BE2C (cell line): ENCODE measurements at regions not wholly inside any gene's neighbourhood (a gene's known extent, or its start where the extent isn't known, plus 50 kb on each side); places are given as distances from the start of the nearest gene placed in this dataset.

Source experiments
- DNase-seq: peaks from one replicate; pipeline ENCODE4 v3.0.0-alpha.2; 2020
- H3K27me3 ChIP-seq: fragments of 250-450 bp; sonication (Bioruptor Pico); 2 replicates; pipeline ENCODE4 v1.5.1; 2020; ENCODE audit warnings: mild to moderate bottlenecking
- H3K36me3 ChIP-seq: fragments of 250-450 bp; sonication (Bioruptor Pico); 2 replicates; pipeline ENCODE4 v1.5.1; 2020; ENCODE audit warnings: mild to moderate bottlenecking
- H3K4me1 ChIP-seq: fragments of 250-450 bp; sonication (Bioruptor Pico); 2 replicates; pipeline ENCODE4 v1.5.1; 2020
- H3K4me3 ChIP-seq: 2 replicates; pipeline ENCODE4 v1.5.1; 2011; ENCODE audit warnings: low read depth, low read length
- H3K9me3 ChIP-seq: fragments of 250-450 bp; sonication (Bioruptor Pico); 2 replicates; pipeline ENCODE4 v1.5.1; 2020
- TF ChIP-seq, protein P1 (sequence below): IDR thresholded peaks from 2 replicates; pipeline ENCODE4 v1.5.1; 2012; ENCODE audit warnings: mild to moderate bottlenecking, low read depth, low read length

DNA sequence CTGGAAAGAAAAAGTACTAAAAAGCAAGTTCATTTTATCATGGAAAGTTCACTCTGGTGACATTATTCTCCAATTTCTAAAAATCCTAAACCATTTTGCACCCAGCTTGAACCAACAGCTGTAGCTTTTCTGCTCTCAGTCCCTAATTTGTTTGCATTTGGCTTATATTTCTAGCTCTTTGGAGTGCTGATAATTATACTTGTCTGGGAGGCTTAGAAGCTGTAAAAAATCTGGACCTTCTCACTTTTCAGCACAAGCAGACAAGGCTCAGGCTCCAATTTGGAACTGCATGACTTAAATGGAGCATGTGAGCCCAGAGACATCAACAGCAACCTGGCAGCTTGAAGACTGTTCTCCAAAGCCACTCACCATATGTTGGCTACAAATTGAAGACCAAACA is 170.9 kb upstream of the PCDH18 start:
- H3K27me3 ChIP-seq: no peaks in the 10 kb centered on the region
- no peak overlapping the region for H3K4me3 ChIP-seq

DNA sequence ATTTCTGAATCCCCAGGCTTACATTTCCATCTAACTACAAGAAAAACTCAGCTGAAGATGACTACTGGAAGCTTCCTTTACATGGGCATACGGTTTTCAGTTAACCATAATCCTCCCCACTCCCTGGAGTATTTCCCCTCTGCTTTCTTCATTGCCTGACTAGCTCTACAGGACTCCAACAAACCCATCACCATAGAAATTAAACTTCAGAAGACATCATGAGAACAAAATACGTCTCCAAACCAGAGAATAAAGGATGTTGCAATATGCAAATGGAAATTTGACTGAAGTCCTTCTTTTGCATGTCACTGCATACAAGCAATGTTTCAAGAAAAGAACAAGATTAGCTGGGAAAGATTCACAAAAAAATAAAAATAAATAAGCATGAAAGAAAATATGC is 170.2 kb upstream of the PCDH18 start:
- H3K27me3 ChIP-seq: no peaks in the 10 kb centered on the region
- no peak overlapping the region for H3K4me3 ChIP-seq
- TF ChIP-seq, protein P1, sequence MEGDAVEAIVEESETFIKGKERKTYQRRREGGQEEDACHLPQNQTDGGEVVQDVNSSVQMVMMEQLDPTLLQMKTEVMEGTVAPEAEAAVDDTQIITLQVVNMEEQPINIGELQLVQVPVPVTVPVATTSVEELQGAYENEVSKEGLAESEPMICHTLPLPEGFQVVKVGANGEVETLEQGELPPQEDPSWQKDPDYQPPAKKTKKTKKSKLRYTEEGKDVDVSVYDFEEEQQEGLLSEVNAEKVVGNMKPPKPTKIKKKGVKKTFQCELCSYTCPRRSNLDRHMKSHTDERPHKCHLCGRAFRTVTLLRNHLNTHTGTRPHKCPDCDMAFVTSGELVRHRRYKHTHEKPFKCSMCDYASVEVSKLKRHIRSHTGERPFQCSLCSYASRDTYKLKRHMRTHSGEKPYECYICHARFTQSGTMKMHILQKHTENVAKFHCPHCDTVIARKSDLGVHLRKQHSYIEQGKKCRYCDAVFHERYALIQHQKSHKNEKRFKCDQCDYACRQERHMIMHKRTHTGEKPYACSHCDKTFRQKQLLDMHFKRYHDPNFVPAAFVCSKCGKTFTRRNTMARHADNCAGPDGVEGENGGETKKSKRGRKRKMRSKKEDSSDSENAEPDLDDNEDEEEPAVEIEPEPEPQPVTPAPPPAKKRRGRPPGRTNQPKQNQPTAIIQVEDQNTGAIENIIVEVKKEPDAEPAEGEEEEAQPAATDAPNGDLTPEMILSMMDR: no peak
- H3K9me3 ChIP-seq: no peaks in the 10 kb centered on the region
- H3K36me3 ChIP-seq: no peaks in the 10 kb centered on the region
- no peaks in the 10 kb centered on the region for H3K4me1 ChIP-seq
- no peak for DNase-seq

More for the DNA sequence above, 170.9 kb upstream of the PCDH18 start:
- Histone ChIP-seq H3K36me3 (no peaks in the 10 kb centered on the region), H3K4me1 (no peaks in the 10 kb centered on the region), H3K9me3 (no peaks in the 10 kb centered on the region)
- TF ChIP-seq, protein P1: no peak
- no peak for DNase-seq

DNA sequence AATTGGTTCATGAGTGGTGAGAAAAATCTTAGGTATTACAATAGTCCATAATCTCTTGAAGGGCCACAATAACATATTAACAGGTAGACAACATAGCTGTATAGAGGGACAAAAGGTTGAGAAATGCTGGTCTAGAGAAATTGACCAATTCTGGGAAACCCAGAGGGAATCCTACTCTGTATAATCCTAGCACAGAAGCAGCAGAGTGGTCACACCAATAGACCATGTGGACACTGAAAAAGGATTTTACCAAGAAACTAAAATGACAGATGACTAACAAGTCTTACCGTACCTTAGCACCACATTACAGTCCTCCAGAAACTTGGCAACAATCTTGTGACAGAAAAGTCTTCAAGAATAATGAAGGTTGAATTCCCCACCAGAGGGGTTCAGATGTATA is 169.1 kb upstream of the PCDH18 start:
- H3K4me1 ChIP-seq: no peaks in the 10 kb centered on the region
- H3K9me3 ChIP-seq: no peaks in the 10 kb centered on the region
- H3K36me3 ChIP-seq: no peaks in the 10 kb centered on the region
- no peak for DNase-seq
- no peaks in the 10 kb centered on the region for H3K27me3 ChIP-seq
- TF ChIP-seq, protein P1: no peak
- no peak overlapping the region for H3K4me3 ChIP-seq

DNA sequence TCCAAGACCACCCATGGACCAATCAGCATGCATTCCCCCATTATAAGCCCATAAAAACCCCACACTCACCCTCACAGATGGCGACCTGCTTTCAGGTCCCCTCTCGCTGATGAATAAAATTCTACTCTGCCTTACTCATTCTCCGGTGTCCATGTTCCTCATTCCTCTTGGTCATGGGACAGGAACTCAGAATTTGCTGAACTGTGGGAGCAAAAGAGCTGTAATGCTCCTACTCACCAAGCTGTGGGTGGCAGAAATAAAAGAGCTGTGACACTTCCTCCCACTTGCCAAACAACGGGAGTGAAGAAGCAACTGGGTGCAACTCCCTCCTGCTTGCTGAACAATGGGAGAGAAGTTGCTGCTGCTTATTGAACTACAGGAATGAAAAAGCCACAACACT is 168.5 kb upstream of the PCDH18 start:
- no peaks in the 10 kb centered on the region for H3K4me1 ChIP-seq
- no peaks in the 10 kb centered on the region for H3K9me3 ChIP-seq
- TF ChIP-seq, protein P1: no peak
- no peak for DNase-seq
- H3K4me3 ChIP-seq: no peak overlapping the region
- no peaks in the 10 kb centered on the region for H3K36me3 ChIP-seq
- H3K27me3 ChIP-seq: no peaks in the 10 kb centered on the region

DNA sequence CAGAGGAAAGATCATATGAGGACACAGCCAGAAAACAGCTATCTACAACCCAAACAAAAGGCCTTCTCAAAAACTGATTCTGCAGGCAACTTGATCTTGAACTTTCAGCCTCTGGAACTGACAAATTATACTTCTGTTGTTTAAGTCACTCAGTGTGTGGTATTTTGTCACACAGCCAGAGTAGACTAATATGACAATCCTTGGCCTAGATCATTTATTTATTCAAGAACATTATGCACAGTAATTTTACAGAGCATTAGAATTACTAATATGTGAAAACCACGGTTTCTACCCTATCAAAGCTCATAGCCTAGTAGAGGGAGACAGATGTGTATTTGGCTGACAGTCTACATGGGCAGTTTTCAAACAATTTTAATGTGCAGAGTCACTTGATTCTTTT is 167.8 kb upstream of the PCDH18 start:
- no peak overlapping the region for H3K4me3 ChIP-seq
- H3K4me1 ChIP-seq: no peaks in the 10 kb centered on the region
- H3K27me3 ChIP-seq: no peaks in the 10 kb centered on the region
- TF ChIP-seq, protein P1: no peak
- no peaks in the 10 kb centered on the region for H3K36me3 ChIP-seq
- H3K9me3 ChIP-seq: no peaks in the 10 kb centered on the region
- DNase-seq: no peak

DNA sequence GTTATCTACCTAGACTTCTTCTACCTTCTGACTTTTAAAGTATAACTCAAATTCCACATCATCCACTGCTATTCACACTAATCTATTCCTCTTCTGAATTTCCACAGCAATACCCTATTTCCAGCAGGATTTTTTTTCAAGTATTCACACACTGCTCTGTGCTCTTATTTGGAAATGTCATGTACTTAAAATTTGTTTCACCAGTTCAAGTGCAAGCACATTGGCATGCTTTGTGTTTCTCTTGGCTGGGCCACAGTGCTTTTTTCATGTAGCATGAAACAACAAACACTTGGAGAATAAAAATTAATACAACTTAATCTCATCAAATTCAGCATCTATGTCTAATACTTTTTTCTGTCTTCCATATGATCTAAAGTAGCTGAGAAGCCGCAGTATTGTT is 161.8 kb upstream of the PCDH18 start:
- 0 out of 2 replicates have a peak, but pooled peaks cover 2% of the 10 kb centered on the region for H3K4me1 ChIP-seq
- no peak for DNase-seq
- TF ChIP-seq, protein P1: no peak
- H3K36me3 ChIP-seq: no peaks in the 10 kb centered on the region
- H3K4me3 ChIP-seq: no peak overlapping the region
- H3K27me3 ChIP-seq: no peaks in the 10 kb centered on the region
- H3K9me3 ChIP-seq: no peaks in the 10 kb centered on the region
